WTC11 (cell line): ENCODE measurements at regions not wholly inside any gene's neighbourhood (a gene's known extent, or its start where the extent isn't known, plus 50 kb on each side); places are given as distances from the start of the nearest gene placed in this dataset.

Source experiments
- ATAC-seq: fragments of 200-7000 bp; cut with Tn5 transposase; 2 replicates; pipeline ENCODE4 v1.10.0; 2021; ENCODE audit warnings: mild to moderate bottlenecking, moderate library complexity
- CTCF ChIA-PET: fragments of 300-600 bp; sonication (Branson Sonifier 250); formaldehyde crosslinking; loops from one replicate; lab custom pipeline; 2021; ENCODE audit warnings: antibody characterized with exemption; lab: Charles Lee
- POLR2A ChIA-PET: fragments of 350-600 bp; sonication (Branson Sonifier 250); formaldehyde crosslinking; loops from one replicate; lab custom pipeline; 2021; ENCODE audit warnings: antibody characterized with exemption; lab: Charles Lee
- DNase-seq: peaks from one replicate; pipeline ENCODE4 v3.0.0; 2021; ENCODE audit warnings: low spot score
- H3K27ac Mint-ChIP-seq: 2 replicates; pipeline ENCODE4 v1.8.0; 2021; ENCODE audit warnings: mixed read lengths
- H3K27me3 Mint-ChIP-seq: 2 replicates; pipeline ENCODE4 v1.8.0; 2021; ENCODE audit warnings: low read depth, mild to moderate bottlenecking, moderate library complexity, mixed read lengths
- H3K36me3 Mint-ChIP-seq: 2 replicates; pipeline ENCODE4 v1.8.0; 2021; ENCODE audit warnings: mixed read lengths
- H3K4me1 Mint-ChIP-seq: 2 replicates; pipeline ENCODE4 v1.8.0; 2022; ENCODE audit warnings: mixed read lengths
- H3K4me3 Mint-ChIP-seq: 2 replicates; pipeline ENCODE4 v1.8.0; 2021; ENCODE audit warnings: mild to moderate bottlenecking, moderate library complexity, mixed read lengths
- H3K9me3 Mint-ChIP-seq: 2 replicates; pipeline ENCODE4 v1.8.0; 2021; ENCODE audit warnings: mixed read lengths
- ATF1 ChIP-seq: sonication (generic); formaldehyde crosslinking; IDR thresholded peaks from 2 replicates; pipeline ENCODE4 v1.8.1; 2023; ENCODE audit warnings: mild to moderate bottlenecking, moderate library complexity, missing genetic modification reagents
- ATF3 ChIP-seq: sonication (generic); formaldehyde crosslinking; conservative IDR thresholded peaks from 2 replicates; pipeline ENCODE4 v1.8.1; 2022; ENCODE audit warnings: mild to moderate bottlenecking, missing genetic modification reagents
- ESRRA ChIP-seq: sonication (generic); formaldehyde crosslinking; IDR thresholded peaks from 2 replicates; pipeline ENCODE4 v1.8.1; 2022; ENCODE audit warnings: mild to moderate bottlenecking, missing genetic modification reagents, borderline replicate concordance
- ETV6 ChIP-seq: sonication (generic); formaldehyde crosslinking; IDR thresholded peaks from 2 replicates; pipeline ENCODE4 v1.8.1; 2022; ENCODE audit warnings: mild to moderate bottlenecking, missing genetic modification reagents
- FOXJ3 ChIP-seq: sonication (generic); formaldehyde crosslinking; IDR thresholded peaks from 2 replicates; pipeline ENCODE4 v1.9.0; 2021; ENCODE audit warnings: missing genetic modification reagents, mild to moderate bottlenecking, borderline replicate concordance
- FOXP1 ChIP-seq: sonication (generic); formaldehyde crosslinking; IDR thresholded peaks from 2 replicates; pipeline ENCODE4 v1.8.0; 2022; ENCODE audit warnings: missing genetic modification reagents, mild to moderate bottlenecking, moderate library complexity, borderline replicate concordance
- MXD4 ChIP-seq: fragments of 250-450 bp; sonication (Bioruptor Pico); IDR thresholded peaks from 2 replicates; pipeline ENCODE4 v1.8.0; 2021; ENCODE audit warnings: mild to moderate bottlenecking, moderate library complexity, borderline replicate concordance
- NR1H2 ChIP-seq: sonication (generic); formaldehyde crosslinking; IDR thresholded peaks from 2 replicates; pipeline ENCODE4 v1.9.0; 2021; ENCODE audit warnings: mild to moderate bottlenecking, moderate library complexity, missing genetic modification reagents
- OVOL2 ChIP-seq: fragments of 250-450 bp; sonication (Bioruptor Pico); IDR thresholded peaks from 2 replicates; pipeline ENCODE4 v1.9.0; 2021; ENCODE audit warnings: mild to moderate bottlenecking, borderline replicate concordance
- PRRX2 ChIP-seq: fragments of 250-450 bp; sonication (Bioruptor Pico); IDR thresholded peaks from 2 replicates; pipeline ENCODE4 v1.8.0; 2021; ENCODE audit warnings: mild to moderate bottlenecking
- RELA ChIP-seq: sonication (generic); formaldehyde crosslinking; IDR thresholded peaks from 2 replicates; pipeline ENCODE4 v1.8.1; 2022; ENCODE audit warnings: missing genetic modification reagents, mild to moderate bottlenecking, borderline replicate concordance
- SMAD3 ChIP-seq: sonication (generic); formaldehyde crosslinking; IDR thresholded peaks from 2 replicates; pipeline ENCODE4 v1.8.0; 2022; ENCODE audit warnings: missing genetic modification reagents, mild to moderate bottlenecking, borderline replicate concordance
- SMAD4 ChIP-seq: sonication (generic); formaldehyde crosslinking; IDR thresholded peaks from 2 replicates; pipeline ENCODE4 v1.8.0; 2022; ENCODE audit warnings: mild to moderate bottlenecking, missing genetic modification reagents
- SOX15 ChIP-seq: fragments of 250-450 bp; sonication (Bioruptor Pico); IDR thresholded peaks from 2 replicates; pipeline ENCODE4 v1.9.0; 2021; ENCODE audit warnings: mild to moderate bottlenecking
- TEAD4 ChIP-seq: sonication (generic); formaldehyde crosslinking; IDR thresholded peaks from 2 replicates; pipeline ENCODE4 v1.8.0; 2022; ENCODE audit warnings: mild to moderate bottlenecking, missing genetic modification reagents
- USF1 ChIP-seq: sonication (generic); formaldehyde crosslinking; IDR thresholded peaks from 2 replicates; pipeline ENCODE4 v1.8.0; 2022; ENCODE audit warnings: mild to moderate bottlenecking, missing genetic modification reagents
- ZBTB21 ChIP-seq: sonication (generic); formaldehyde crosslinking; IDR thresholded peaks from 2 replicates; pipeline ENCODE4 v1.8.1; 2023; ENCODE audit warnings: mild to moderate bottlenecking, missing genetic modification reagents, borderline replicate concordance
- ZBTB43 ChIP-seq: sonication (generic); formaldehyde crosslinking; IDR thresholded peaks from 2 replicates; pipeline ENCODE4 v1.8.1; 2023; ENCODE audit warnings: mild to moderate bottlenecking, missing genetic modification reagents
- ZNF263 ChIP-seq: sonication (generic); formaldehyde crosslinking; IDR thresholded peaks from 2 replicates; pipeline ENCODE4 v1.8.1; 2022; ENCODE audit warnings: low read depth, mild to moderate bottlenecking, moderate library complexity, missing genetic modification reagents
- ZNF317 ChIP-seq: sonication (generic); formaldehyde crosslinking; IDR thresholded peaks from 2 replicates; pipeline ENCODE4 v1.8.1; 2023; ENCODE audit warnings: low read depth, mild to moderate bottlenecking, moderate library complexity, missing genetic modification reagents, borderline replicate concordance
- ZNF416 ChIP-seq: fragments of 250-450 bp; sonication (Bioruptor Pico); IDR thresholded peaks from 2 replicates; pipeline ENCODE4 v1.9.0; 2021; ENCODE audit warnings: mild to moderate bottlenecking, inconsistent platforms
- ZNF532 ChIP-seq: fragments of 250-450 bp; sonication (Bioruptor Pico); IDR thresholded peaks from 2 replicates; pipeline ENCODE4 v1.9.0; 2021; ENCODE audit warnings: mild to moderate bottlenecking, borderline replicate concordance

GRCh38 chr1:188281921-188282320 is 1453.2 kb downstream of the PLA2G4A start (continued):
- no peak for TF ChIP-seq PRRX2 (CRISPR knock-in tag)

GRCh38 chr1:188295157-188295556 is 1466.4 kb downstream of the PLA2G4A start:
- no peaks in the 10 kb centered on the region for H3K27me3 Mint-ChIP-seq
- CTCF ChIA-PET = no interaction called here
- H3K27ac Mint-ChIP-seq = no peak overlapping the region
- DNase-seq (no peak), ATAC-seq (no peak)
- no peak overlapping the region for H3K4me3 Mint-ChIP-seq
- peaks cover 6% of the 10 kb centered on the region; the same call in 1 of the 2 replicates for H3K4me1 Mint-ChIP-seq
- H3K36me3 Mint-ChIP-seq = peaks cover 4% of the 10 kb centered on the region
- POLR2A ChIA-PET = no interaction called here
- TF ChIP-seq SOX15 (CRISPR knock-in tag) = no peak
- TF ChIP-seq, all 79 proteins: peak for 0
- H3K9me3 Mint-ChIP-seq = peaks cover 8% of the 10 kb centered on the region

GRCh38 chr1:188302746-188303145 is 1474.0 kb downstream of the PLA2G4A start:
- CTCF ChIA-PET = no interaction called here
- ATAC-seq (no peak), DNase-seq (no peak)
- Mint-ChIP-seq H3K27ac (no peak overlapping the region), H3K4me3 (no peak overlapping the region), H3K9me3 (peaks cover 14% of the 10 kb centered on the region), H3K4me1 (no peaks in the 10 kb centered on the region), H3K36me3 (no peaks in the 10 kb centered on the region), H3K27me3 (no peaks in the 10 kb centered on the region)
- no peak for TF ChIP-seq FOXP1 (CRISPR knock-in tag)
- no peak for TF ChIP-seq RELA (CRISPR knock-in tag)
- POLR2A ChIA-PET = no interaction called here

- ATAC-seq (no peak), DNase-seq (no peak)
- CTCF ChIA-PET = no interaction called here
- Mint-ChIP-seq H3K36me3 (no peaks in the 10 kb centered on the region), H3K27ac (no peak overlapping the region), H3K4me3 (no peak overlapping the region), H3K4me1 (no peaks in the 10 kb centered on the region; the same call in 1 of the 2 replicates), H3K9me3 (no peaks in the 10 kb centered on the region), H3K27me3 (no peaks in the 10 kb centered on the region)
- POLR2A ChIA-PET = no interaction called here
- TF ChIP-seq SMAD3 (CRISPR knock-in tag) (no peak), ETV6 (CRISPR knock-in tag) (no peak), NR1H2 (CRISPR knock-in tag) (no peak), ZNF532 (CRISPR knock-in tag) (no peak)
Measured at GRCh38 chr1:188314557-188315137, 1485.9 kb downstream of the PLA2G4A start.

GRCh38 chr1:188317894-188318293 is 1489.1 kb downstream of the PLA2G4A start:
- H3K36me3 Mint-ChIP-seq = no peaks in the 10 kb centered on the region
- peak overlapping the region; percentile 10; the same call in 1 of the 2 replicates for H3K27ac Mint-ChIP-seq
- H3K4me3 Mint-ChIP-seq = no peak overlapping the region
- POLR2A ChIA-PET = no interaction called here
- ATAC-seq (no peak), DNase-seq (no peak)
- H3K4me1 Mint-ChIP-seq = peaks cover 9% of the 10 kb centered on the region
- H3K9me3 Mint-ChIP-seq = no peaks in the 10 kb centered on the region
- CTCF ChIA-PET = no interaction called here
- H3K27me3 Mint-ChIP-seq = no peaks in the 10 kb centered on the region
- TF ChIP-seq ZNF263 (CRISPR knock-in tag) (no peak), FOXJ3 (no peak), ZNF317 (CRISPR knock-in tag) (no peak), ZBTB43 (CRISPR knock-in tag) (no peak), TEAD4 (no peak), SOX15 (CRISPR knock-in tag) (no peak), ATF1 (CRISPR knock-in tag) (no peak), SMAD4 (CRISPR knock-in tag) (no peak), OVOL2 (CRISPR knock-in tag) (no peak), ESRRA (CRISPR knock-in tag) (no peak), ZNF416 (CRISPR knock-in tag) (no peak), ATF3 (CRISPR knock-in tag) (no peak), MXD4 (CRISPR knock-in tag) (no peak), ZBTB21 (CRISPR knock-in tag) (no peak), USF1 (CRISPR knock-in tag) (no peak)
